CD4-positive, alpha-beta T cell treated with Interleukin-2 at 100 ng/mL for 4 hours (primary cell): ENCODE measurements at regions not wholly inside any gene's neighbourhood (a gene's known extent, or its start where the extent isn't known, plus 50 kb on each side); places are given as distances from the start of the nearest gene placed in this dataset.

Experiments used
- DNase-seq: peaks from one replicate; pipeline ENCODE4 v3.0.0-alpha.2; 2020; ENCODE audit warnings: low spot score

DNA sequence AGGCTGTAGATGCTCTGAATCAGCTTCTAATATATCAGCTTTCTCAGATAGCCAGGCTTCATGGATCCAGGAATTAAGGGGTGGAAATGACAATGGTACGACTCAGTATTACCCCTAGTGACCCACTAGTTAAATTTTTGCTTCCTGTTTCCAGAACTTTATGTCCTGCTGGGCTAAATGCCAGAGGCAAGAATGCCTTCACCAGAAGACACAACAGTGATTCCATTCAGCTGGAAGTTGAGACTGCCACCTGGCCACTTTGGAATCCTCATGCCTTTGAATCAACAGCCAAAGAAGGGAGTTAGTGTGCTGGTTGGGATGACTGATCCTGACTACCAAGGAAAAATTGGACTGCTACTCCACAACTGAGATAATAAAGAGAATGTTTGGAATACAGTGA lies 239.1 kb downstream of the ASXL3 start:
- no peak for DNase-seq

DNA sequence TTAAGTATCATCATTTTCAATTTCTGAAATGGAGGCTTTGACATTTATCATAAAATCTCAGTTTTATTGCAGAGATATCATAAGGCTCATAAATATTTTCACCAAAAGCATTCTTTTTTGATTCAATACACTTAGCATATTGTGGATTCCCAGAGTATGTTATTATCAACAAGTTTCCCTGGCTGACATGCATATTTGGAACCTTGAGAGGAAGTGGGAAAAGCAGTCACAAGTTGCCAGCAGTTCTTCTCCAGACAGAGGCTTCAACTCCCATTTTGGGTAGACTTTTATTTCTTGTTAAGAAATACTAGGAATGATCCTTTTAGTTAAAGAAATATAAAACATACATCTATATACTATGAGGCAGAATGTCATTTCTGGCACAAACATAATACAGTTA lies 236.5 kb downstream of the ASXL3 start:
- no peak for DNase-seq

- DNase-seq, result no peak
These were observed 234.2 kb downstream of the ASXL3 start for GRCh38 chr18:33812186-33812585.

GRCh38 chr18:33805592-33805991 lies 227.6 kb downstream of the ASXL3 start:
- no peak for DNase-seq

- no peak for DNase-seq
These were observed 226.2 kb downstream of the ASXL3 start for GRCh38 chr18:33804258-33804657.

GRCh38 chr18:33803636-33804035 lies 225.6 kb downstream of the ASXL3 start:
- no peak for DNase-seq

GRCh38 chr18:33802955-33803354 lies 224.9 kb downstream of the ASXL3 start:
- DNase-seq, result no peak
